GOT3 (cell line): ENCODE measurements at regions not wholly inside any gene's neighbourhood (a gene's known extent, or its start where the extent isn't known, plus 50 kb on each side); places are given as distances from the start of the nearest gene placed in this dataset.
"Not testable (repeated sequence)": the region's sequence is repeated elsewhere in the genome, so short reads cannot be mapped to it uniquely, and the experiment has no call there.

ENCODE experiments used
- DNase-seq: peaks from one replicate; lab custom pipeline; 2025; ENCODE audit warnings: mixed read lengths; lab: John Stamatoyannopoulos, UW

GRCh38 chr16:73400951-73401350 is 353.0 kb upstream of the ZFHX3 start:
- DNase-seq, result no peak

GRCh38 chr16:73399997-73400396 is 352.1 kb upstream of the ZFHX3 start:
- no peak for DNase-seq

- DNase-seq, result no peak
Measured at GRCh38 chr16:73399486-73399885, 351.6 kb upstream of the ZFHX3 start.

- not testable (repeated sequence) for DNase-seq
Measured at GRCh38 chr16:73398604-73399003, 350.7 kb upstream of the ZFHX3 start.

- no peak for DNase-seq
Measured at GRCh38 chr16:73396556-73396955, 348.6 kb upstream of the ZFHX3 start.

- DNase-seq, result no peak
Measured at GRCh38 chr16:73390936-73391335, 343.0 kb upstream of the ZFHX3 start.

GRCh38 chr16:73390491-73390890 is 342.6 kb upstream of the ZFHX3 start:
- DNase-seq, result no peak

- no peak for DNase-seq
Measured at GRCh38 chr16:73389085-73389484, 341.2 kb upstream of the ZFHX3 start.

GRCh38 chr16:73387979-73388378 is 340.1 kb upstream of the ZFHX3 start:
- DNase-seq, result no peak

- no peak for DNase-seq
Measured at GRCh38 chr16:73385696-73386095, 337.8 kb upstream of the ZFHX3 start.

GRCh38 chr16:73384506-73385089 is 336.7 kb upstream of the ZFHX3 start:
- DNase-seq, result no peak

GRCh38 chr16:73383988-73384365 is 336.0 kb upstream of the ZFHX3 start:
- DNase-seq, result no peak

GRCh38 chr16:73383195-73383987 is 335.5 kb upstream of the ZFHX3 start:
- no peak for DNase-seq

- DNase-seq, result no peak
Measured at GRCh38 chr16:73378471-73378870, 330.5 kb upstream of the ZFHX3 start.

- DNase-seq, result no peak
Measured at GRCh38 chr16:73371584-73372319, 323.8 kb upstream of the ZFHX3 start.

- DNase-seq, result no peak
Measured at GRCh38 chr16:73369851-73370250, 321.9 kb upstream of the ZFHX3 start.

GRCh38 chr16:73368715-73369114 is 320.8 kb upstream of the ZFHX3 start:
- DNase-seq, result no peak

GRCh38 chr16:73365016-73365551 is 317.2 kb upstream of the ZFHX3 start:
- no peak for DNase-seq

GRCh38 chr16:73364413-73364812 is 316.5 kb upstream of the ZFHX3 start:
- no peak for DNase-seq

- no peak for DNase-seq
Measured at GRCh38 chr16:73361061-73361460, 313.1 kb upstream of the ZFHX3 start.

GRCh38 chr16:73356401-73357079 is 308.6 kb upstream of the ZFHX3 start:
- no peak for DNase-seq

GRCh38 chr16:73355981-73356380 is 308.1 kb upstream of the ZFHX3 start:
- no peak for DNase-seq
